ENCODE measurements at regions not wholly inside any gene's neighbourhood (a gene's known extent, or its start where the extent isn't known, plus 50 kb on each side); places are given as distances from the start of the nearest gene placed in this dataset.

- H3K9me3 ChIP-seq (ENCODE audit: control insufficient read depth, low read depth, low read length) = no peaks in the 10 kb centered on the region
- no CpG with 5 or more reads among the region's 8 CpGs for WGBS (ENCODE audit: insufficient coverage, low lambda C conversion rate)
- H3K36me3 ChIP-seq (ENCODE audit: control insufficient read depth, insufficient read depth, low read length) = no peaks in the 10 kb centered on the region
- no peak overlapping the region for H3K27ac ChIP-seq (ENCODE audit: low read length)
- no peak overlapping the region for H3K4me3 ChIP-seq (ENCODE audit: low read length)
- no peaks in the 10 kb centered on the region for H3K27me3 ChIP-seq (ENCODE audit: control insufficient read depth, insufficient read depth, low read length)
- DNase-seq = no peak
- no peaks in the 10 kb centered on the region for H3K4me1 ChIP-seq (ENCODE audit: control insufficient read depth, insufficient read depth, low read length)
Observed at GRCh38 chr2:217277646-217278398, 418.0 kb upstream of the TNP1 start.

GRCh38 chr2:217276433-217276832 lies 416.6 kb upstream of the TNP1 start:
- Histone ChIP-seq H3K36me3 (ENCODE audit: control insufficient read depth, insufficient read depth, low read length) (no peaks in the 10 kb centered on the region), H3K4me3 (ENCODE audit: low read length) (no peak overlapping the region), H3K27me3 (ENCODE audit: control insufficient read depth, insufficient read depth, low read length) (no peaks in the 10 kb centered on the region), H3K9me3 (ENCODE audit: control insufficient read depth, low read depth, low read length) (no peaks in the 10 kb centered on the region), H3K4me1 (ENCODE audit: control insufficient read depth, insufficient read depth, low read length) (no peaks in the 10 kb centered on the region), H3K27ac (ENCODE audit: low read length) (no peak overlapping the region)
- DNase-seq = no peak
- no CpG with 5 or more reads among the region's 4 CpGs for WGBS (ENCODE audit: insufficient coverage, low lambda C conversion rate)

GRCh38 chr2:217275091-217275490 lies 415.2 kb upstream of the TNP1 start:
- whole genome bisulfite sequencing (ENCODE audit: insufficient coverage, low lambda C conversion rate) = 40% methylated on average over 1 of the region's 5 CpGs
- no peak overlapping the region for H3K4me3 ChIP-seq (ENCODE audit: low read length)
- H3K27me3 ChIP-seq (ENCODE audit: control insufficient read depth, insufficient read depth, low read length) = no peaks in the 10 kb centered on the region
- H3K4me1 ChIP-seq (ENCODE audit: control insufficient read depth, insufficient read depth, low read length) = no peaks in the 10 kb centered on the region
- no peak overlapping the region for H3K27ac ChIP-seq (ENCODE audit: low read length)
- DNase-seq = no peak
- H3K36me3 ChIP-seq (ENCODE audit: control insufficient read depth, insufficient read depth, low read length) = no peaks in the 10 kb centered on the region
- no peaks in the 10 kb centered on the region for H3K9me3 ChIP-seq (ENCODE audit: control insufficient read depth, low read depth, low read length)

DNA sequence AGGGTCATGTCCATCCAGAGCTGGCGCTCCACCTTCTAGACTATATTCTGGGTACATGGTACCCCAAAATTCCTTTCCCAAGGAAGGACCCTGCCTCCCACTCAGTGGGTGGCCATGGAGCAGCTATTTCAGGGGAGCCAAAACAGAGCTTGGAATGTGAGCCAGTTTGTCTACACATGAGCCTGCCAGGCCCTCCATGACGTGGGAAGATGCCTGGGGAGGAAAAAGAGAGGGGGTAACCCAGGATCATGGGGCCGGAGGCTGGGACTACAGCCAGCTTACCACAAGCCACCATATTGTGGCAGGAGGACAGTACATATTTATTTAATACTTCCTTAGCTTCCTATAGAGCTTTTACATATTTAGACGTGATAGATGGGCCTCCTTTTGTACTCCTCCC lies 414.7 kb upstream of the TNP1 start:
- H3K27me3 ChIP-seq (ENCODE audit: control insufficient read depth, insufficient read depth, low read length) = no peaks in the 10 kb centered on the region
- no peak for DNase-seq
- H3K27ac ChIP-seq (ENCODE audit: low read length) = no peak overlapping the region
- no peaks in the 10 kb centered on the region for H3K4me1 ChIP-seq (ENCODE audit: control insufficient read depth, insufficient read depth, low read length)
- H3K9me3 ChIP-seq (ENCODE audit: control insufficient read depth, low read depth, low read length) = no peaks in the 10 kb centered on the region
- WGBS (ENCODE audit: insufficient coverage, low lambda C conversion rate) = 83% methylated on average over 1 of the region's 4 CpGs
- no peaks in the 10 kb centered on the region for H3K36me3 ChIP-seq (ENCODE audit: control insufficient read depth, insufficient read depth, low read length)
- no peak overlapping the region for H3K4me3 ChIP-seq (ENCODE audit: low read length)

GRCh38 chr2:217273851-217274250 lies 414.0 kb upstream of the TNP1 start:
- no peak overlapping the region for H3K27ac ChIP-seq (ENCODE audit: low read length)
- WGBS (ENCODE audit: insufficient coverage, low lambda C conversion rate) = no CpG with 5 or more reads among the region's 2 CpGs

GRCh38 chr2:217273162-217273561 lies 413.3 kb upstream of the TNP1 start:
- H3K9me3 ChIP-seq (ENCODE audit: control insufficient read depth, low read depth, low read length) = no peaks in the 10 kb centered on the region
- H3K4me3 ChIP-seq (ENCODE audit: low read length) = no peak overlapping the region
- WGBS (ENCODE audit: insufficient coverage, low lambda C conversion rate) = 60% methylated on average over 1 of the region's 4 CpGs
- no peaks in the 10 kb centered on the region for H3K27me3 ChIP-seq (ENCODE audit: control insufficient read depth, insufficient read depth, low read length)
- H3K4me1 ChIP-seq (ENCODE audit: control insufficient read depth, insufficient read depth, low read length) = no peaks in the 10 kb centered on the region
- no peak for DNase-seq
- H3K36me3 ChIP-seq (ENCODE audit: control insufficient read depth, insufficient read depth, low read length) = no peaks in the 10 kb centered on the region
- no peak overlapping the region for H3K27ac ChIP-seq (ENCODE audit: low read length)

More at GRCh38 chr2:217273851-217274250, 414.0 kb upstream of the TNP1 start:
- Histone ChIP-seq H3K9me3 (ENCODE audit: control insufficient read depth, low read depth, low read length) (no peaks in the 10 kb centered on the region), H3K4me3 (ENCODE audit: low read length) (no peak overlapping the region), H3K27me3 (ENCODE audit: control insufficient read depth, insufficient read depth, low read length) (no peaks in the 10 kb centered on the region), H3K36me3 (ENCODE audit: control insufficient read depth, insufficient read depth, low read length) (no peaks in the 10 kb centered on the region), H3K4me1 (ENCODE audit: control insufficient read depth, insufficient read depth, low read length) (no peaks in the 10 kb centered on the region)
- DNase-seq = no peak

DNA sequence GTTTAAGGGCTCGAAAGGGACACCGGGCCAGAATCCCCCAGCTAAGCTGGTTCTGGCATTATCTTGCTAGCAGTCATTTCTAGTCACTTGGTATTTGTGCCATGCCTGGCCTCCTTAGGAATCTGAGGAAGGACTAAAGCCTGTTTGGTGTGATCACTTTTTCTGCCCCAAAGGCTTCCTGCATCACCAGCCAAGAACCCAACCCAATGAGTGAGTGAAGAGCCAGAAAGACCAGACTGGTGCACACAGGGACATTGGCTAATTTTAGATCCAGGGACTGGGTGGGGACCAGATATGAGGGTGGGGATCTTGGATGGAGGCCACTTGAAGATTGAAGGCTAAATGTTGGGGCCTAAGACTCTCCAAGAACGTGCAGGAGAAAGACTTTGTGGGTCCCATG lies 411.9 kb upstream of the TNP1 start:
- no peaks in the 10 kb centered on the region for H3K4me1 ChIP-seq (ENCODE audit: control insufficient read depth, insufficient read depth, low read length)
- no peak overlapping the region for H3K27ac ChIP-seq (ENCODE audit: low read length)
- H3K36me3 ChIP-seq (ENCODE audit: control insufficient read depth, insufficient read depth, low read length) = no peaks in the 10 kb centered on the region
- WGBS (ENCODE audit: insufficient coverage, low lambda C conversion rate) = 80% methylated on average over 1 of the region's 3 CpGs
- H3K4me3 ChIP-seq (ENCODE audit: low read length) = no peak overlapping the region
- no peaks in the 10 kb centered on the region for H3K9me3 ChIP-seq (ENCODE audit: control insufficient read depth, low read depth, low read length)
- DNase-seq = no peak
- no peaks in the 10 kb centered on the region for H3K27me3 ChIP-seq (ENCODE audit: control insufficient read depth, insufficient read depth, low read length)

DNA sequence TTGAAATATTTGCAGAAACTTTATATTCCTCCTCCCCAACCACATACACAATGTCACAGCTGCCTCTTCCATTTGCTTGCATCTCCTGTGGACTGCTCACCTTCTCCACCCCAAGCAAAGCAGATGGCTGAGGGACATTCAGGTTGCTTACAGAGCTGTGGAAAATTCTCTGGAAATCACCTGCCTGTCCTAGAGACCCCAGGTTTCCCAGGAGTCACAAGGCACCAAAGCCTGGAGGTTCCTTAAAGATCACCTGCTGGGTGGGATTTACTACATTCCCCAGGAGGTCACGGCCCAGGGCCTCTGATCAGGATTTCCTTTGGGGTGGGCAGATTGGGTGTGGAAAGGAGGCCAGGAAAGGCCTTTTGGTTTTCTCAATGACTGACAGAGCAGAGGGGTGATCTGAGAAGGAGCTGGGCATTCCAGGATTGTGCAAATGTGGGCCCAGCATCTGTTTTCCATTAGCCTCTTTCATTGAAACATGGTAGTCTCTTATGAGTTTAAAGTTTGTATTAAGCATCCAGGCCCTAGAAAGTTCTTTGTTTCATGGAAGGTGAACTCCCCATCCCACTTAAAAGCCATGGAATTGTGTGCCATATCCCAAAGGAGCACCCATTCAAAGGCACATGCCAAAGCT lies 410.7 kb upstream of the TNP1 start:
- Histone ChIP-seq H3K36me3 (ENCODE audit: control insufficient read depth, insufficient read depth, low read length) (no peaks in the 10 kb centered on the region), H3K4me3 (ENCODE audit: low read length) (no peak overlapping the region), H3K27me3 (ENCODE audit: control insufficient read depth, insufficient read depth, low read length) (no peaks in the 10 kb centered on the region), H3K9me3 (ENCODE audit: control insufficient read depth, low read depth, low read length) (no peaks in the 10 kb centered on the region), H3K27ac (ENCODE audit: low read length) (no peak overlapping the region), H3K4me1 (ENCODE audit: control insufficient read depth, insufficient read depth, low read length) (no peaks in the 10 kb centered on the region)
- WGBS (ENCODE audit: insufficient coverage, low lambda C conversion rate) = no CpG with 5 or more reads among the region's 1 CpG
- no peak for DNase-seq

DNA sequence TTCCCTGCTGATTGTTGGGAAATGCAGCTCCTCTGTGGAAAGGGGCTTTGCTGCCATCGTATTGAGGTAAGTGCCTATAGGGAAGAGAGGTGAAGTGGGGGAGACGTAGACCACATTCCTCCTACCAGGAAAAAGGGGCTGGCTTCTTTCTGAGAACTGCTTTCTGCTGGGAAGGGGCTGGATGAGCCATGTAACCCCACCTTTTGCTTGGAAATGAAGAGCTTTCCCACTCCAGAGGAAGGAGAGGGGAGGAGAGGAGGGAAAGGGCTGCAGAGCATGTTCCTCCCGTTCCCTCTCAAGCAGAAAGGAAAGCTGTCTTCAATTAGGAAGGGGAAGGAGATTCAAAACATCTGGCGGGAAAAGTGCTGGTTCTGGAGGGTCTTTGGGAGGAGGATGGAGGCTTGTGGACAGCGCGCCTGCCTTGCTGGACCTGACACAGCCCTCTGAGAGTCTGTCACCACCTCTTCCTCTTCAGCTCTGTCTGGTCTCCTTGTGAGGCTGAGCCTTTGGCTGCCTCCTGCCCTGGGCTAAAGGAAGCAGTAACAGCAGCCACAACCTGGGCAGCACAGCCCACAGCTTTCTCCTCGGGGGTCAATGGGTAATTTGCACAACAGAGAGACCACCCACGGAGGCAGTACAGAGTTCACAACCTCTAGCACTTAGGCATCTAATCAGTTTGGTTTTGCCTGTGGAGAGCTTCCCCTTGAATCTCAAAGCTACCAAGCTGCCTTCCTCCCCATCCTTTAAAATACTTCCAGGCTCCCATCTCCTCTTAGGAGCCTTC lies 410.0 kb upstream of the TNP1 start:
- Histone ChIP-seq H3K36me3 (ENCODE audit: control insufficient read depth, insufficient read depth, low read length) (no peaks in the 10 kb centered on the region), H3K9me3 (ENCODE audit: control insufficient read depth, low read depth, low read length) (no peaks in the 10 kb centered on the region), H3K27ac (ENCODE audit: low read length) (no peak overlapping the region), H3K4me3 (ENCODE audit: low read length) (no peak overlapping the region), H3K4me1 (ENCODE audit: control insufficient read depth, insufficient read depth, low read length) (no peaks in the 10 kb centered on the region), H3K27me3 (ENCODE audit: control insufficient read depth, insufficient read depth, low read length) (no peaks in the 10 kb centered on the region)
- WGBS (ENCODE audit: insufficient coverage, low lambda C conversion rate) = no CpG with 5 or more reads among the region's 8 CpGs
- DNase-seq = no peak

- H3K27me3 ChIP-seq (ENCODE audit: control insufficient read depth, insufficient read depth, low read length) = no peaks in the 10 kb centered on the region
- no peak for DNase-seq
- H3K36me3 ChIP-seq (ENCODE audit: control insufficient read depth, insufficient read depth, low read length) = no peaks in the 10 kb centered on the region
- no peak overlapping the region for H3K27ac ChIP-seq (ENCODE audit: low read length)
- H3K4me1 ChIP-seq (ENCODE audit: control insufficient read depth, insufficient read depth, low read length) = no peaks in the 10 kb centered on the region
- 100% methylated on average over 1 of the region's 7 CpGs for WGBS (ENCODE audit: insufficient coverage, low lambda C conversion rate)
- H3K9me3 ChIP-seq (ENCODE audit: control insufficient read depth, low read depth, low read length) = no peaks in the 10 kb centered on the region
- no peak overlapping the region for H3K4me3 ChIP-seq (ENCODE audit: low read length)
Observed at GRCh38 chr2:217268978-217269377, 409.1 kb upstream of the TNP1 start.

All from large intestine (tissue), 3 donors.